GM10266 (cell line): ENCODE measurements at regions not wholly inside any gene's neighbourhood (a gene's known extent, or its start where the extent isn't known, plus 50 kb on each side); places are given as distances from the start of the nearest gene placed in this dataset.

Experiments
- DNase-seq: peaks from one replicate; pipeline ENCODE4 v3.0.0; 2012; ENCODE audit errors: extremely low spot score
- CTCF ChIP-seq: IDR thresholded peaks from 2 replicates; pipeline ENCODE4 v1.5.1; 2012; ENCODE audit warnings: mild to moderate bottlenecking, low read depth; ENCODE audit not compliant: control insufficient read depth, insufficient read depth; ENCODE audit errors: missing control alignments

GRCh38 chr5:34522599-34523386 lies 133.3 kb upstream of the RAI14 start:
- TF ChIP-seq CTCF: peak; percentile 77
- peak; percentile 58 for DNase-seq

GRCh38 chr5:34523387-34523726 lies 132.8 kb upstream of the RAI14 start:
- no peak for TF ChIP-seq CTCF
- DNase-seq: no peak

GRCh38 chr5:34524123-34524522 lies 132.0 kb upstream of the RAI14 start:
- TF ChIP-seq CTCF: no peak
- no peak for DNase-seq

GRCh38 chr5:34525761-34526160 lies 130.4 kb upstream of the RAI14 start:
- no peak for TF ChIP-seq CTCF
- no peak for DNase-seq

- TF ChIP-seq CTCF: no peak
- DNase-seq: no peak
These were observed 129.3 kb upstream of the RAI14 start for GRCh38 chr5:34526682-34527305.

GRCh38 chr5:34529581-34530331 lies 126.4 kb upstream of the RAI14 start:
- no peak for DNase-seq
- no peak for TF ChIP-seq CTCF
